ENCODE measurements at regions not wholly inside any gene's neighbourhood (a gene's known extent, or its start where the extent isn't known, plus 50 kb on each side); places are given as distances from the start of the nearest gene placed in this dataset.

DNA sequence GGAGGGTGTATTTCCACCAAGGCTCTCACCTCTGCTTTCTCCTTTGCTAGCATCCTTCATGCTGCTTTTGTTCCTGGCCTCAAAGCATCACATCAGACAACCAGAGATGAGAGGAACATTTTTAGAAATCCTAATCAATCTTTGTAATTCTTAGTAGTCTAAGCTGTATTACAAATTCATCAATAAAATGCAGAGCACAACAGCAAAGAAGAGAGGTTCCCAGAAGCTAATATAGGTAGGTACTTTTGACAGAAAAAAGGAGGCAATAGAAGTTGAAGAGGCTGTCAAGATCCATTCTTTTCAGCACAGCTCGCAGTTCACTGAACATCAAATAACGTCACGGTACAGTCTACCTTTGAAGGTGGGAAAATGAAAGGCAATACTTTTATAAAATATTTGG lies 265.2 kb upstream of the SYT1 start:
- no peak overlapping the region for H3K27ac ChIP-seq
- in situ Hi-C loops (cut with MboI; ENCODE audit: low pct_unique_long_range_greater_than_20kb in 2 of 9, low sequenced_read_pairs in 9 of 9, unreplicated experiment in 9 of 9): no loop called here
- no peaks in the 10 kb centered on the region for H3K4me1 ChIP-seq (replicated peaks in 1 of 2)
- no peak overlapping the region for H3K4me3 ChIP-seq
- no peak for ATAC-seq (replicated peaks in 6 of 8)
- WGBS, 10 experiments: 0 to 94% (median 67%) methylated on average over 1 to 3 of the region's 3 CpGs; no CpG with 5 or more reads in 1 of the 10 experiments

GRCh38 chr12:78600541-78600940 lies 264.0 kb upstream of the SYT1 start:
- in situ Hi-C loops (cut with MboI; ENCODE audit: low pct_unique_long_range_greater_than_20kb in 2 of 9, low sequenced_read_pairs in 9 of 9, unreplicated experiment in 9 of 9): no loop called here
- H3K4me1 ChIP-seq (replicated peaks in 1 of 2): no peaks in the 10 kb centered on the region
- H3K4me3 ChIP-seq: no peak overlapping the region
- ATAC-seq (replicated peaks in 6 of 8): no peak
- no peak overlapping the region for H3K27ac ChIP-seq
- 17 to 100% (median 82%) methylated on average over 1 of the region's 1 CpG; no CpG with 5 or more reads in 2 of the 10 experiments for WGBS, 10 experiments

DNA sequence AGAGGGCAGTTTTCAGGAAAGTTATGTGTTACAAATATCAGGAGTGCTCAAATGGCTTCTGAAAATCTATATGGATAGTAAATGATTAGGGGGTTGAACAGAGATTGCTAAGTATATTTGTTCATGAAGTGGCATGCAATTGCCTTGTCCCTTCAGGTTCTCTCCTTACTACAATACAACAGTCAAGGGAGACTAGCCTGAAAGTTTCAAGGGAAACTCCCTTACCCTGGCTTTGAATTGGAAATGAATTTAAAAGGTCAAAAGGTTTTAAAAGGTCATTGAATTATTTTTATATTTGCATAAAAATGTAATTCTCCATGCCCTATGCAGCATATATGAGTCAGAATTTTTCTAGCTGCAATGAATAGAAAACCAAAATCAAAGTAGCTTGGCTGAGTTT lies 253.1 kb upstream of the SYT1 start:
- H3K4me1 ChIP-seq (replicated peaks in 1 of 2): no peaks in the 10 kb centered on the region
- no peak overlapping the region for H3K27ac ChIP-seq
- ATAC-seq (replicated peaks in 6 of 8): no peak
- no peak overlapping the region for H3K4me3 ChIP-seq
- in situ Hi-C loops (cut with MboI; ENCODE audit: low pct_unique_long_range_greater_than_20kb in 2 of 9, low sequenced_read_pairs in 9 of 9, unreplicated experiment in 9 of 9): no loop called here

DNA sequence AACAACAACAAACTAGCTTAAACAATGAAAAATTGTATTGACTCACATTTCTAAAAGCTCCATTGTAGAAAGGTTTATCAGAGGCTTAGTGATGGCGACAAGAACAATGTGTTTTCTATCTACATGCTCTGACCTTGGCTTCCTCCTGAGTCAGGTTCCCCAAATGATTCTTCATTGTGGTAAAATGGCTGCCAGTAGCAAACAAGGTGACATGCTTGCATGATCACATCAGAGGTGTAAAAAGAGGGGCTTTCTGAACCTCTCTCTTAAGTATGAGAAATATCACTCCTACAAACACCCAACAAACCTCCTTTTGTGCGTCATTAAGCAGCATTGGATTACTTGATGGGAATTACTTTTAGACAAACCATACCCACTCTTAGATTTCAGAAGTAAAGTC lies 252.4 kb upstream of the SYT1 start:
- in situ Hi-C loops (cut with MboI; ENCODE audit: low pct_unique_long_range_greater_than_20kb in 2 of 9, low sequenced_read_pairs in 9 of 9, unreplicated experiment in 9 of 9): no loop called here
- no peak for ATAC-seq (replicated peaks in 6 of 8)
- H3K27ac ChIP-seq: no peak overlapping the region
- H3K4me1 ChIP-seq (replicated peaks in 1 of 2): no peaks in the 10 kb centered on the region
- H3K4me3 ChIP-seq: no peak overlapping the region
- WGBS, 10 experiments: 43 to 100% (median 100%) methylated on average over 1 to 2 of the region's 2 CpGs; no CpG with 5 or more reads in 1 of the 10 experiments

DNA sequence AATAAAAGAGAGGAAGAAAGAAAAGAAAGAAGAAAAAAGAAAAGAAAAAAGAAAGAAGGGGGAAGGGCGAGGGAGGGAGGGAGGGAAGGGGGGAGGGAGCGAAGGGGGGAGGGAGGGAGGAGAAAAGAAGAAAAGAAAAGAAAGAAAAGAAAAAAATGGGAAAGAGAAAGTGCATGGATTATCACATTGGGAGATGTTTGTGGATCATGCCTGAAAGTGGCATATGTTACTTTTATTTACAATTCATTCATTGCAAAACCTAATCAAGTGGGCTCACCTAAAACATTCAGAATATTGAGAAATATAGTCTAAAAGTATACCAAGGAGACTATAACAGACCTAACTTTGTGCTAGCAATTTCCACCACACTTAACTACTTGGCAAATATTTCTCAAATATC lies 246.9 kb upstream of the SYT1 start:
- 33% methylated on average over 1 of the region's 2 CpGs; no CpG with 5 or more reads in 9 of the 10 experiments for WGBS, 10 experiments
- no peak overlapping the region for H3K27ac ChIP-seq
- in situ Hi-C loops (cut with MboI; ENCODE audit: low pct_unique_long_range_greater_than_20kb in 2 of 9, low sequenced_read_pairs in 9 of 9, unreplicated experiment in 9 of 9): no loop called here
- no peak for ATAC-seq (replicated peaks in 6 of 8)
- peaks cover 2 to 6% of the 10 kb centered on the region in 2 donors for H3K4me1 ChIP-seq (replicated peaks in 1 of 2)
- H3K4me3 ChIP-seq: no peak overlapping the region

DNA sequence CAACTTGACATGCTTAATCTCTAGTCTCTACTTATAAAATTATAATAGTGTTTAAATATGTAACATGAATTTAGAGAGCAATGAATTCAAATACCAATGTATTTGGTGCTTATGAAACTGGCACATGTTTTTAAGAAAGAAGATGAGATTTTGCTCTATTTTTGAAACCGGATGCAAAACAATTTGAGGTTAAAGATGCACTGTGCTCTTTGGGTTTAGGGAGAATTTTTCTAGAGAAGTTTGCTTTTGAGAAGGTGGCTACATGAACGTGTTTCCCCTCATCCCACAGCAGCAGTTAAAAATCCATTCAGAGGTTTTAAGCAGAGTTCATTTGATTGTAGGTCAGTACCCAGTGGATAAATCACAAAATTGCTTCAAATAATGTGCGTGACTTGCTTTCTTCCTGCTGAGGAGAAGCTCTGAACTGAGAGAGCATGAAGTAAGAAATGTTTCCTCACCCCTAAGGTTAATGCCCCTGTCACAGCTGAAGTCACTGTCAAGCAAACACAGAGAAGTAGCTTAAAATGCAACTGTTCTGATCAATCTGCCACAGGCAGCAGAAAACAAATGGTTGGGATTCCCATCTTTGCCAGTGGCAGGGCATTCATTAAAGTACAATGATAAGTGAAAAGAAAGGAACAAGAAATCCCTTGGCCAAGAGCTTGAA lies 241.9 kb upstream of the SYT1 start:
- WGBS, 10 experiments: 0 to 73% (median 44%) methylated on average over 1 to 3 of the region's 3 CpGs
- peak in 5 of 8 experiments; percentile 72 to 83 (median 76) for ATAC-seq (replicated peaks in 6 of 8)
- in situ Hi-C loops (cut with MboI; ENCODE audit: low pct_unique_long_range_greater_than_20kb in 2 of 9, low sequenced_read_pairs in 9 of 9, unreplicated experiment in 9 of 9): no loop called here

GRCh38 chr12:78628491-78629100 lies 236.0 kb upstream of the SYT1 start:
- no peak for ATAC-seq (replicated peaks in 6 of 8)
- Histone ChIP-seq H3K4me1 (replicated peaks in 1 of 2) (no peaks in the 10 kb centered on the region), H3K4me3 (no peak overlapping the region), H3K27ac (no peak overlapping the region)
- in situ Hi-C loops (cut with MboI; ENCODE audit: low pct_unique_long_range_greater_than_20kb in 2 of 9, low sequenced_read_pairs in 9 of 9, unreplicated experiment in 9 of 9): no loop called here
- WGBS, 10 experiments: 0 to 100% (median 60%) methylated on average over 1 of the region's 1 CpG; no CpG with 5 or more reads in 1 of the 10 experiments

More for the DNA sequence above, 241.9 kb upstream of the SYT1 start:
- no peak overlapping the region for H3K27ac ChIP-seq
- H3K4me1 ChIP-seq (replicated peaks in 1 of 2): peaks cover 9 to 10% of the 10 kb centered on the region in 2 donors
- H3K4me3 ChIP-seq: no peak overlapping the region

GRCh38 chr12:78636231-78636855 lies 228.2 kb upstream of the SYT1 start:
- in situ Hi-C loops (cut with MboI; ENCODE audit: low pct_unique_long_range_greater_than_20kb in 2 of 9, low sequenced_read_pairs in 9 of 9, unreplicated experiment in 9 of 9): no loop called here
- no peak overlapping the region for H3K4me3 ChIP-seq
- ATAC-seq (replicated peaks in 6 of 8): peak; percentile 38 to 80 (median 74)
- peaks cover 14 to 23% of the 10 kb centered on the region in 2 donors for H3K4me1 ChIP-seq (replicated peaks in 1 of 2)
- WGBS, 10 experiments: 0 to 57% (median 13%) methylated on average over 1 to 4 of the region's 4 CpGs
- H3K27ac ChIP-seq: peak overlapping the region; percentile 37 to 72

DNA sequence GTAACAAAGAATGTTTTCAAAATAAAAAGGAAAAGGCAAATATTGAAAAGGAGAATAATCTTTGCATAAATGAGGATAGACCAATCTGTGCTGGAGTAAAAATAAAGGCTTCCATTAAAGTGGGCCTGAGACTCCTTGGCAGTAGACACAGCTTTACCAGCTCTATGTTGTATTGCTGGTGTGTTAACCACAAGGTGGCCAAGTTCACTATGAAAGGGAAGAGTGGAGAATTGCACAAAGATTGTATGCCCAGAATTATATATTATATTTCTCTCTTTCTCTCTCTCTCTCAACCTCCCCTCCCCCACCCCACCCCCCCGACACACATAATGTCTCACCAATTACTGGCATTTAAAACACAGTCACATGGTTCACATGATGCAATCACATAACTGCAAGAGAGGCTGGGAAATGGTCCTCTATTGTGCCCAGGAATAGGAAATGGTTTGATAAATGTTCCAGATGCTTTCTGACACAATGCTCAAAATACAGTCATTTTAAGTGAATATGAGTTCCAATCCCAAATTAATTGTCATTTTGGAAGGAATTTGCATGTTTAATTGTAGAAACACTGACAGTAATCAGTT lies 222.6 kb upstream of the SYT1 start:
- ATAC-seq (replicated peaks in 6 of 8): peak in 2 of 8 experiments; percentile 26 to 53
- Histone ChIP-seq H3K27ac (no peak overlapping the region), H3K4me1 (replicated peaks in 1 of 2) (peaks cover 4 to 6% of the 10 kb centered on the region in 2 donors), H3K4me3 (no peak overlapping the region)
- 100% methylated on average over 1 of the region's 1 CpG; no CpG with 5 or more reads in 9 of the 10 experiments for WGBS, 10 experiments
- in situ Hi-C loops (cut with MboI; ENCODE audit: low pct_unique_long_range_greater_than_20kb in 2 of 9, low sequenced_read_pairs in 9 of 9, unreplicated experiment in 9 of 9): no loop called here

DNA sequence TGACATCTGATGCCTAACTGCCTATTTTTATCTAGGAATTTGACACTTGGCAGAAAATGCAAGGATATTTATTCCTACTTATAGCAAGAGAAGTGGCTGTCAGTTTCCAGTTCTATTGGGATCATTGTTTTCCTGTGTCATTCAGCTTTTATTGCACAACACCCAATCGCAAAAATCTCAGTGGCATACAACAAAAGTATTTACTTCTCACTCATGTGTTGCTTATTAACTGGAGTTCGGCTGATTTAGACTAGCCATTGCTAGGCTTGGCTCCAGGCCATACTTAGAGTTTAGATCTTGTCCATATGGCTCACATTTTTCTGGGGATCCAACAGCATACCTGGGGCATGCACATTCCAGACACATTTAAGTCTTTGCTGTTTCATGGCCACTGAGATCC lies 218.6 kb upstream of the SYT1 start:
- WGBS, 10 experiments: 0 to 80% (median 58%) methylated on average over 1 to 2 of the region's 2 CpGs; no CpG with 5 or more reads in 2 of the 10 experiments
- in situ Hi-C loops (cut with MboI; ENCODE audit: low pct_unique_long_range_greater_than_20kb in 2 of 9, low sequenced_read_pairs in 9 of 9, unreplicated experiment in 9 of 9): no loop called here
- no peak for ATAC-seq (replicated peaks in 6 of 8)
- Histone ChIP-seq H3K4me1 (replicated peaks in 1 of 2) (no peaks in the 10 kb centered on the region), H3K4me3 (no peak overlapping the region), H3K27ac (no peak overlapping the region)

DNA sequence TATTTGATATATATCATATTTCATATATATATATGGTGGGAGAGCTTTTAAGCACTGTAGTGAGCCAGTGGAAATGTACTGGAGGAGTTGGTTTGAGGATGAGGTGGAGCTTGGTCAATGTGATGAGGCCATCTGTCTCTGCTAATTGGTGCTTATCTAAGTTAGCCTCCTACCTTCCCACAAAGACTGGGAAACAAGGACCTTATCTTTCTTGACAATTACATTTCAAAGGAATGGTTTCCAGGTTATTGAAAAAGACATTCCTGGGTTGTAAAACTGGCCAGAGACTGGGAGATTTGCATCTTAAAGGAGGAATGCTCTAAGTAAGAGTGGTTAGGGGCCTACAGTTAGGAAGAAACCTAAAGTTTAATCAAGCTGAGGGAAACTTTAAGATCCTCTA lies 212.8 kb upstream of the SYT1 start:
- in situ Hi-C loops (cut with MboI; ENCODE audit: low pct_unique_long_range_greater_than_20kb in 2 of 9, low sequenced_read_pairs in 9 of 9, unreplicated experiment in 9 of 9): no loop called here
- Histone ChIP-seq H3K4me3 (no peak overlapping the region), H3K4me1 (replicated peaks in 1 of 2) (no peaks in the 10 kb centered on the region), H3K27ac (no peak overlapping the region)
- ATAC-seq (replicated peaks in 6 of 8): no peak

DNA sequence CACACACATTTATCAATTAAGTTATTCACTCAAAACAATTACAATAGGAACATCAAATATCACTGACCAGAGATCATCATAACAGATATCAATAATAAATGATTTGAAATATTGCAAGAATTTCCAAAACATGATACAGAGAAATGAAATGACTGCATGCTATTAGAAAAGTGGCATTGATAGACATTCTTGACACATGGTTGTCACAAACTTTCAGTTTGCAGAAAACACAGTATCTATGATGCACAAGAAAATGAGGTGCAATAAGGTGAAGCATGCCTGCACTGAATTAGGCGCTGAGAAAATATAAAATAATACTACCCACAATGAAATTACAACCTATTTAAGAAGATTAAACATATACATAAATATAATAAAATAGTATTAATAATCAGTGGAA lies 198.0 kb upstream of the SYT1 start:
- no peaks in the 10 kb centered on the region for H3K4me1 ChIP-seq (replicated peaks in 1 of 2)
- no peak for ATAC-seq (replicated peaks in 6 of 8)
- H3K4me3 ChIP-seq: no peak overlapping the region
- in situ Hi-C loops (cut with MboI; ENCODE audit: low pct_unique_long_range_greater_than_20kb in 2 of 9, low sequenced_read_pairs in 9 of 9, unreplicated experiment in 9 of 9): no loop called here
- 0 to 100% (median 92%) methylated on average over 1 of the region's 1 CpG; no CpG with 5 or more reads in 2 of the 10 experiments for WGBS, 10 experiments
- no peak overlapping the region for H3K27ac ChIP-seq

GRCh38 chr12:78671295-78671694 lies 193.3 kb upstream of the SYT1 start:
- H3K27ac ChIP-seq: no peak overlapping the region
- in situ Hi-C loops (cut with MboI; ENCODE audit: low pct_unique_long_range_greater_than_20kb in 2 of 9, low sequenced_read_pairs in 9 of 9, unreplicated experiment in 9 of 9): no loop called here
- H3K4me1 ChIP-seq (replicated peaks in 1 of 2): peaks cover 0 to 3% of the 10 kb centered on the region in 2 donors
- ATAC-seq (replicated peaks in 6 of 8): peak in 2 of 8 experiments; percentile 37 to 83
- 22 to 100% (median 86%) methylated on average over 1 to 4 of the region's 4 CpGs for WGBS, 10 experiments
- H3K4me3 ChIP-seq: no peak overlapping the region

Data from motor neuron (in vitro differentiated cells).